ENCODE measurements at regions not wholly inside any gene's neighbourhood (a gene's known extent, or its start where the extent isn't known, plus 50 kb on each side); places are given as distances from the start of the nearest gene placed in this dataset.
"Not testable (repeated sequence)": the region's sequence is repeated elsewhere in the genome, so short reads cannot be mapped to it uniquely, and the experiment has no call there.

GRCh38 chr11:87507722-87508121 is 470.0 kb downstream of the TMEM135 start:
- TF ChIP-seq, protein P1, sequence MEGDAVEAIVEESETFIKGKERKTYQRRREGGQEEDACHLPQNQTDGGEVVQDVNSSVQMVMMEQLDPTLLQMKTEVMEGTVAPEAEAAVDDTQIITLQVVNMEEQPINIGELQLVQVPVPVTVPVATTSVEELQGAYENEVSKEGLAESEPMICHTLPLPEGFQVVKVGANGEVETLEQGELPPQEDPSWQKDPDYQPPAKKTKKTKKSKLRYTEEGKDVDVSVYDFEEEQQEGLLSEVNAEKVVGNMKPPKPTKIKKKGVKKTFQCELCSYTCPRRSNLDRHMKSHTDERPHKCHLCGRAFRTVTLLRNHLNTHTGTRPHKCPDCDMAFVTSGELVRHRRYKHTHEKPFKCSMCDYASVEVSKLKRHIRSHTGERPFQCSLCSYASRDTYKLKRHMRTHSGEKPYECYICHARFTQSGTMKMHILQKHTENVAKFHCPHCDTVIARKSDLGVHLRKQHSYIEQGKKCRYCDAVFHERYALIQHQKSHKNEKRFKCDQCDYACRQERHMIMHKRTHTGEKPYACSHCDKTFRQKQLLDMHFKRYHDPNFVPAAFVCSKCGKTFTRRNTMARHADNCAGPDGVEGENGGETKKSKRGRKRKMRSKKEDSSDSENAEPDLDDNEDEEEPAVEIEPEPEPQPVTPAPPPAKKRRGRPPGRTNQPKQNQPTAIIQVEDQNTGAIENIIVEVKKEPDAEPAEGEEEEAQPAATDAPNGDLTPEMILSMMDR (IDR thresholded peaks at IDR 0.05; ENCODE audit: poor library complexity, severe bottlenecking) = not testable (repeated sequence)
- TF ChIP-seq POLR2AphosphoS5 (IDR thresholded peaks at IDR 0.05); EZH2 (IDR thresholded peaks at IDR 0.05; ENCODE audit: borderline replicate concordance, insufficient read depth, low read length, poor library complexity, severe bottlenecking); TAF1 (IDR thresholded peaks at IDR 0.05; ENCODE audit: low read depth); RAD21 (conservative IDR thresholded peaks at IDR 0.05); SMC3 (conservative IDR thresholded peaks at IDR 0.05; ENCODE audit: poor library complexity); REST (IDR thresholded peaks at IDR 0.05; ENCODE audit: borderline replicate concordance); EP300 (conservative IDR thresholded peaks at IDR 0.05; ENCODE audit: poor library complexity, severe bottlenecking); MXI1 (conservative IDR thresholded peaks at IDR 0.05; ENCODE audit: poor library complexity, severe bottlenecking): not testable (repeated sequence)

Measured in neural cell (in vitro differentiated cells).